GM06990 (cell line): ENCODE measurements at regions not wholly inside any gene's neighbourhood (a gene's known extent, or its start where the extent isn't known, plus 50 kb on each side); places are given as distances from the start of the nearest gene placed in this dataset.

Experiments
- DNase-seq: peaks from one replicate; pipeline ENCODE4 v3.0.0-alpha.2; 2011; ENCODE audit not compliant: insufficient read length; ENCODE audit errors: extremely low read depth
- H3K27me3 ChIP-seq: replicated peaks from 2 replicates; pipeline ENCODE4 v1.6.0; 2011; ENCODE audit warnings: low read length; ENCODE audit not compliant: control insufficient read depth, insufficient read depth
- H3K36me3 ChIP-seq: 2 replicates; pipeline ENCODE4 v1.5.1; 2011; ENCODE audit warnings: low read length; ENCODE audit not compliant: control insufficient read depth, insufficient read depth
- H3K4me3 ChIP-seq: replicated peaks from 2 replicates; pipeline ENCODE4 v1.5.1; 2011; ENCODE audit warnings: low read depth, mild to moderate bottlenecking, control low read depth, low read length
- TF ChIP-seq, protein P1 (sequence below): IDR thresholded peaks from 2 replicates; pipeline ENCODE4 v1.5.1; 2011; ENCODE audit warnings: low read length, control low read depth, mild to moderate bottlenecking, inconsistent platforms; ENCODE audit not compliant: insufficient read depth, poor library complexity, severe bottlenecking

DNA sequence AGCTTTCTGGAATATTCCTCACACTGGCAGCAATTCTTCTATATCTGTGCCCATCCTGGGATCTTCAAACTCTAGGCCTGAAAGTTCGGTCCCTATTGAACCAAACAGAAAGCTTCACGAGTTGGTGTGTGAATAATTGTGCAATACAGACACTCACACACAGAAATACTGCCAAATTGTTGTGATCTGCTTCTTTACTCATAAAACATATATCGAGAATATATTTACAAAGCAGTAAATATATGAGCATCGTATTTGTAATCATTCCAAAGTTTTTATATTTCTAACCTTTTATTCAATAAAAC, 56.6 kb upstream of the BEX4 start:
- Histone ChIP-seq H3K4me3 (no peak overlapping the region), H3K36me3 (no peaks in the 10 kb centered on the region), H3K27me3 (no peaks in the 10 kb centered on the region)
- TF ChIP-seq, protein P1, sequence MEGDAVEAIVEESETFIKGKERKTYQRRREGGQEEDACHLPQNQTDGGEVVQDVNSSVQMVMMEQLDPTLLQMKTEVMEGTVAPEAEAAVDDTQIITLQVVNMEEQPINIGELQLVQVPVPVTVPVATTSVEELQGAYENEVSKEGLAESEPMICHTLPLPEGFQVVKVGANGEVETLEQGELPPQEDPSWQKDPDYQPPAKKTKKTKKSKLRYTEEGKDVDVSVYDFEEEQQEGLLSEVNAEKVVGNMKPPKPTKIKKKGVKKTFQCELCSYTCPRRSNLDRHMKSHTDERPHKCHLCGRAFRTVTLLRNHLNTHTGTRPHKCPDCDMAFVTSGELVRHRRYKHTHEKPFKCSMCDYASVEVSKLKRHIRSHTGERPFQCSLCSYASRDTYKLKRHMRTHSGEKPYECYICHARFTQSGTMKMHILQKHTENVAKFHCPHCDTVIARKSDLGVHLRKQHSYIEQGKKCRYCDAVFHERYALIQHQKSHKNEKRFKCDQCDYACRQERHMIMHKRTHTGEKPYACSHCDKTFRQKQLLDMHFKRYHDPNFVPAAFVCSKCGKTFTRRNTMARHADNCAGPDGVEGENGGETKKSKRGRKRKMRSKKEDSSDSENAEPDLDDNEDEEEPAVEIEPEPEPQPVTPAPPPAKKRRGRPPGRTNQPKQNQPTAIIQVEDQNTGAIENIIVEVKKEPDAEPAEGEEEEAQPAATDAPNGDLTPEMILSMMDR: no peak
- DNase-seq: no peak

DNA sequence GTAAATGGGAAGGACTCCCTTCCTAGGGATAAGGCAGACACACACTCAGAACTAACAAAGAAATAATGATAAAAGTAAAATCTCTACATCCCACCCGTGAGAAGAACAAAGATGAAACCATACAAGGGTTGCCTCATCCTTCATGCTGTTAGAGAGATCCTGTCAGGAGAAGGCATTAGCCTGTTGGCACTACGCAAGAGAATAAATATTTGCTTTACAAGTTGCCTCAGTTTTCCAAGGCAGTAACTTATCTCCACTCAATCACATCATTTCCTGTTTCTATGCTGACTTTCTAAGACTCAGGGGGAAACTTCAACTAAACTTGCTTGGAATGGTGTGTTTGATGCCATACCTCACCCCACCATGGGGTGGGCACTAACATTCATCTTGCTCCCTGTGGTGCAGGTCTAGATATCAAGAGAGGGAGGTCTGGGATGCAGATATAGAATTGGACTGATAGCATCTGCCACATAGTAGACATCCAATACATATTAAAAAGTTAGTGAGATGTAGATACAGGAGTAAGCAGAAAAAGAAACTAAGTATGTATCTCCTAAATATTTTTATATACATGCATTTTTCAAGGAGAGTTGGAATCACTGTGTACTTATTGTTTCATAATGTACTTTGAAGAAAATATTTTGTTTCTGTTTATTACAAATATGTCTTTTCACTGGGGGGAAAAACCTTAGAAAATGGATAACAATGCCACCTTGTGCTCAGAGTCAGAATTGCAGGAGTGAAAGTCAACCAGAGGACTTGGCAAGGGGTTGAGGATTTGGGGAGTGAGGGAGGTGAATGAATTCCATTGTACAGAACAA, 57.2 kb upstream of the BEX4 start:
- H3K27me3 ChIP-seq: no peaks in the 10 kb centered on the region
- no peak overlapping the region for H3K4me3 ChIP-seq
- H3K36me3 ChIP-seq: no peaks in the 10 kb centered on the region
- no peak for DNase-seq
- TF ChIP-seq, protein P1: peak; percentile 77

DNA sequence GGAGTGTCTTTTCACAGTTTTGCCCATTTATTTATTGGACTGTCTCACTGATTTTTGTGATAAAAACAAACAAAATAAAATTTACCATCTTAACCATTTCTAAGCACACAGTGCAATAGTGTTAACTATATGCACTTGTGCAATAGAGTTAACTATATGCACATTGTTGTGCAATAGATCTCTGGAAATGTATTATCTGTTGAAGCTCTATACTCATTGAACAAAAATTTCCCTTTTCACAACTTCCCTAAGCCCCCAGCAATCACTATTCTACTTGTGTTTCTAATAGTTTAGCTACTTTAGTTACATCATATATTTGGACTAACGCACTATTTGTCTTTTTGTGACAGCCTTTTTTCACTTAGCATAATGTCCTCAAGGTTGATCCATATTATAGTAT, 59.7 kb upstream of the BEX4 start:
- no peaks in the 10 kb centered on the region for H3K36me3 ChIP-seq
- TF ChIP-seq, protein P1: no peak
- H3K4me3 ChIP-seq: no peak overlapping the region
- no peaks in the 10 kb centered on the region for H3K27me3 ChIP-seq
- DNase-seq: no peak

DNA sequence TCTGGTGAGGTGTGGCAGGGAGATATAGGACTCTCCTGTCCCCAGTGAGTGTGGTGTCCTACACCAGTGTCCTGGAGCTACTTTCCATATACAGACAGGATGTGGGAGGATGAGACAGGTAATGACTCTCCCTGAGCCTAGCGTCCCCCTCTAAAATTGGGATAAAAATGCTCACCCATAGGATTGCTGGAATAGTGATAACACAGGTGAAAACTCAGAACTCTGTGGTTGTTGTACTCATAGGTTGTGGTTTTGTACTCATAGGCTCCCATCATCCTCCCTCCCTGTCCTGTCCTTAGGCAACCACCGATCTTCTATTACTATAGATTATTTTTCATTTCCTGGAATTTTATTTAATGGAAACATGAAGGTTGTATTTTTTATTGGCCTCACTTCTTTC, 60.7 kb upstream of the NXF3 start:
- Histone ChIP-seq H3K36me3 (no peaks in the 10 kb centered on the region), H3K4me3 (no peak overlapping the region), H3K27me3 (no peaks in the 10 kb centered on the region)
- DNase-seq: no peak
- TF ChIP-seq, protein P1: no peak

DNA sequence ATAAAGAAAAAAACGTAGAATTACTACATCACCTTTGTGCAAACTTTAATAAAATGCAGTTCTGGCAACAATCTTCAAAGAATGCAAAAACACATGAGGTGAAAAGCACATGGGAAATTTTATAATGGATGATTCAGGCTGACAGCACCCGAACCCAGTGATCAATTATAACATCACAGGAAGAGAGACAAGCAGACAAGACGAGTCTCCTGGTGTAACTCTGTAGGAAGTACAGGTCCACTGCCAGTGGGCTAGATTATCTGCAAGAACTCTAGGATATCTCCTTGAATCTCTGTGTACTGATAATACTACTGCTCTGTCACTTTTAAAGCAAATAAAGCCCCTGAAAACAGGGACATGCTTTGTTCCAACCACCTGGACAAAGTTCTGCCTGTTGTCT, 58.9 kb upstream of the NXF3 start:
- H3K4me3 ChIP-seq: no peak overlapping the region
- no peaks in the 10 kb centered on the region for H3K36me3 ChIP-seq
- no peaks in the 10 kb centered on the region for H3K27me3 ChIP-seq
- DNase-seq: no peak
- TF ChIP-seq, protein P1: no peak

DNA sequence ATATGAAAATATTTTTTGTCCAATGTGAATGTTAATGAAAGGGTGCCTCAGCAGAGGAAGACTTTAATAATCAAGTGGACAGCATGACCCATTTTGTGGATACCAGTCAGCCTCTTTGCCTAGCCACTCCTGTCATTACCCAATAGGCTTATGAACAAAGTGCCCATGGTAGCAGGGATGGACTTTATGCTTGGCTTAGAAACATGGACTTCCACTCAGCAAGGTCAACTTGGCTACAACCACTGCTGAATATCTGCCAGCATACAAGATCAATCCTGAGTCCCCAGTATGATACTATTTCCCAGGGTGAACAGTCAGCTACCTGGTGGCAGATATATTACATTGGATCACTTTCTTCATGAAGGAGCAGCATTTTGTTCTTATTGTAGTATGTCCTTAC, 56.7 kb upstream of the NXF3 start:
- TF ChIP-seq, protein P1: no peak
- no peak for DNase-seq

More for the DNA sequence above, 56.7 kb upstream of the NXF3 start:
- no peaks in the 10 kb centered on the region for H3K36me3 ChIP-seq
- H3K4me3 ChIP-seq: no peak overlapping the region
- no peaks in the 10 kb centered on the region; the same call in 1 of the 2 replicates for H3K27me3 ChIP-seq
